GM21390 (cell line): ENCODE measurements at regions not wholly inside any gene's neighbourhood (a gene's known extent, or its start where the extent isn't known, plus 50 kb on each side); places are given as distances from the start of the nearest gene placed in this dataset.
"Not testable (repeated sequence)": the region's sequence is repeated elsewhere in the genome, so short reads cannot be mapped to it uniquely, and the experiment has no call there.

ENCODE experiments used
- ATAC-seq: cut with Tn5 transposase; IDR thresholded peaks from one replicate; pipeline ENCODE4 v1.9.1; 2021; ENCODE audit not compliant: unreplicated experiment

DNA sequence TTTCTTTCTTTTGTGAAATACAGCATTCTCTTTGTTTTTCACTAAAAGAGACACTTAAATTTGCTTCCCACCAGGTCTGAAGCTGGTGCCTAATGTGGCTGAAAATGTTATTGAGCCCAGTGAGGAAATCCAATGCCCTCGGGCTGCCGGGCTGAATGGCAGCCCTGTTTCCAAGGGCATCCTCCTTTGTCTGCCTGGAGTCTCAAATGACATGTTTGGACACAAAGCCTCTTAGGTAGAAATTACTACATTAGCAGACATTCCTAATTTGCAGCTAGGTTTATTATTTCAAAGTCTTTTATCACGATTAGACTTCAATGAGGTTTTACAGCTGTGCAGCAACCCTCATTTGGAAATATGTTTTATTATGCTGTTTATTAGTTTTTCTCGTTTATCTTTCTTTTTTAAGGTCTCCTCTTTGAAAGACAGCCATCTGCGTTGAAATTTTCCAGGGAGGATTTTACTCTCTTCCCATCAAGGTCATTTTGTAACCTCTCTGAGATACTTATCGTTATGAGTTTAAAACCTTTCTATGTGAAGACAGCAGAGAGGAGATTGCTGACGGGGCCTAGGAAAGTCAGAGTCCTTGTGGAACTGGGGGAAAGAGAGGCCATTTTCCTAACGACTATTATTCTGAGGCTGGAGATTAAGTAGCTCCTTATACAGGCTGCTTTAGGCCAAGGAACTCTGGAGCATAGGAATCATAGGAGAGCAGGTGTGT is 59.0 kb upstream of the ZNF532 start:
- ATAC-seq, result no peak

DNA sequence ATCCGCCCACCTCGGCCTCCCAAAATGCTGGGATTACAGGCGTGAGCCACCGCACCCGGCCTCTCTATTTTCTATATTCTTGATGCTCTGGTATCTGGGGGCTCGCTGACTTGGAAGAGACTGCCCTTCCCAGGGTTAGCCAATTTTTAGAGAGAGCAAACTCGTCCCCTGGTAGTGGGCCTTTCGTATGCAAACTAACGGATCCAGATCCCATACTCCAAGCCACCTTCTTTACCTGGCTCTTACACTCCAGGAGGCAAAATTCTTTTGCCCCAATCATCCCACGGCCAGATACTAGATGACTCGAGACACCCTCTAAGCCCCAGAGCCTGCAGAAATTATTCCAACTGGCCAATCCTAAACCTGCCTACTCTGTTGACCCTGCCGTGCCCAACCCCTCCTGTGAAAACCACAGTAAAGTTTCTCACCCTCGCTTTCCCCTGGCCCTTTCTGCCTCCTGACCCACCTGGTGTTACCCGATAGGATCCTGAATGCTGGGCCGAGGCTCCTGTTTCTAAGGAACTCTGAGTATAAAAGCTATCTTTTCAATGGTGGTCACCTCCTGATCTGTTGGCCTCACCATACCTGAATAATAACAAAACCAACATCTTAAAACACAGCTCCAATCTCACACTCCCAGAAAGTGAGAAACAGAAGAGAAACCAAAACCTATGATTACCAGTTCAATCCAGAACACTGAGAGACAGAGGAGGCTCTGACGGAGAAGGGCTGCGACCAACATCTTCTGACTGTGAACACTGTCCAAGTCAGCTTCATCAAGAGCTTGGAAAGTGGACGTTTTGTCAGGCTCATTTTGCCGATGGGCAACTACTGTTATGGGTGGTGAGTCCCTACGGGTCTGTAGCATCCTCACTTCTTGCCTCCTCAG is 57.6 kb upstream of the ZNF532 start:
- ATAC-seq, result peak; percentile 97

- ATAC-seq, result no peak
These were observed 56.9 kb upstream of the ZNF532 start for GRCh38 chr18:58807766-58808165.

DNA sequence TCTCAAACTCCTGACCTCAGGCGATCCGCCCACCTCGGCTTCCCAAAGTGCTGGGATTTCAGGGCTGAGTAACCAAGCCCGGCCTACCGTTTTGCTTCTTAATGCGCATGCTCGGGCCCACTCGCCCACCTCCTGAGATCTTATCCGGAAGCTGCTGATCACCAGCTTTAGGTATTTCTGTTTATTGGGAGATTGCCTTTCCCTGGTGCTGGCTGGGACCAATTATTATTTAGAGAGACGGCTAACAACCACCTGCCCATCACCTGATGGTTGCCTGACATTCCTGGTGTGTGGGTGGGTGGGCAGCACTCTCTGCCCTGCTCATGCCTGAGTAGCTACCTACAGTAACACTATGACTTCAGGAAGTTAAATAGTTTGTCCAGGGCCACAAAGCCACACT is 56.3 kb upstream of the ZNF532 start:
- ATAC-seq, result no peak

- not testable (repeated sequence) for ATAC-seq
These were observed 52.8 kb upstream of the ZNF532 start for GRCh38 chr18:58811859-58812258.

DNA sequence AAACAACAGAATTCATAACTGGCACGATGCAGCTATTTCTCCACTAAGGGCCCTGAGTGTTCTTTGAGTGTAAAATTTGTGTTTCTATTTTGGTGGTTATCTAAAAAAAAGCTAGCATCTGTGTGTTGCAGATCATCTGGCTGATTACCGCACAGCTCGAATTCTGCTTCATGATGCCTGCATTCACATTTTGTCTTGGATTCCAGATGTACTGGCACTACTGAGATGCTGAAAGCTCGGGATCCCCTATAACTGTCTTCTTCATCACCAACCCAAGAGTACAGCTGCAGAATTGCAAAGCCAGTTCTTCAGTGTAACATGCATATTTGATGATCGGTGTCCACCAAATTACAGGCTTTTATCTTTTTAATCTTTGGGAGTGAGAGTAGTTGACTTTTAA is 51.6 kb upstream of the ZNF532 start:
- no peak for ATAC-seq

- ATAC-seq, result no peak
These were observed 51.0 kb upstream of the ZNF532 start for GRCh38 chr18:58813561-58814225.

DNA sequence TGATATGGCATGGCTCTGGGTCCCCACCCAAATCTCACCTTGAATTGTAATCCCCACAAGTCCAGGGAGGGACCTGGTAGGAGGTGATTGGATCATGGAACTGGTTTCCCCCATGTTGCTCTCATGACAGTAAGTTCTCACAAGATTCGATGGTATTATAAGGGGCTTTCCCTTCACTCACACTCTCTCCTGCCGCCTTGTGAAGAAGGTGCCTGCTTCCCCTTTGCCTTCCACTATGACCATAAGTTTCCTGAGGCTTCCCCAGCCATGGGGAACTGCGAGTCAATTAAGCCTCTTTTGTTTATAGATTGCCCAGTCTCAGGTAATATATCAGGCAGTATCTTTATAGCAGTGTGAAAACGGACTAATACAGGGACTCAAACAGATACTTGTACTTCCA is 50.4 kb upstream of the ZNF532 start:
- ATAC-seq, result no peak
